HG03354 (cell line): ENCODE measurements at regions not wholly inside any gene's neighbourhood (a gene's known extent, or its start where the extent isn't known, plus 50 kb on each side); places are given as distances from the start of the nearest gene placed in this dataset.
"Not testable (repeated sequence)": the region's sequence is repeated elsewhere in the genome, so short reads cannot be mapped to it uniquely, and the experiment has no call there.

Experiments
- ATAC-seq: cut with Tn5 transposase; IDR thresholded peaks from one replicate; pipeline ENCODE4 v1.9.1; 2021; ENCODE audit warnings: mild to moderate bottlenecking; ENCODE audit not compliant: unreplicated experiment, poor library complexity, severe bottlenecking

DNA sequence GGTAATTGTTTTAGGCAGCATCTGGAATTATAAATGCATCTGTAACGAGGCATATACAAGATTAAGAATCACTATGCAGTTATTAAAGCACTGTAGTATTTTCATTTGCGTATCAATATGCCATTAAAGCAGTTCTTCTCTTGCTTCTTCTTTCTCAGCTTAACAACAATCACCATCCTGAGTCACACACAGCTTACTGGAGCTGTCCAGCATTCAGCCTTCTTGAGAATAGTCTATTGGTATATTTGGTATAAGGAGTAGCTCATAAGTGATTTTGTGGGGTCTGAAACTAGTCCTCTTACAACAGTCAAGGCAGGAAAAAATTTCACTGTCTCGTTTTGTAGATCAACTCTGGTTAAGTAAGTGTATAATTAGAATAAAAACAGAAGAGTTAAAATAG lies 523.0 kb upstream of the FOXG1 start:
- ATAC-seq, result no peak

GRCh38 chr14:28245216-28245615 lies 521.4 kb upstream of the FOXG1 start:
- ATAC-seq, result no peak

- ATAC-seq, result no peak
These were observed 519.1 kb upstream of the FOXG1 start for GRCh38 chr14:28247491-28247890.

DNA sequence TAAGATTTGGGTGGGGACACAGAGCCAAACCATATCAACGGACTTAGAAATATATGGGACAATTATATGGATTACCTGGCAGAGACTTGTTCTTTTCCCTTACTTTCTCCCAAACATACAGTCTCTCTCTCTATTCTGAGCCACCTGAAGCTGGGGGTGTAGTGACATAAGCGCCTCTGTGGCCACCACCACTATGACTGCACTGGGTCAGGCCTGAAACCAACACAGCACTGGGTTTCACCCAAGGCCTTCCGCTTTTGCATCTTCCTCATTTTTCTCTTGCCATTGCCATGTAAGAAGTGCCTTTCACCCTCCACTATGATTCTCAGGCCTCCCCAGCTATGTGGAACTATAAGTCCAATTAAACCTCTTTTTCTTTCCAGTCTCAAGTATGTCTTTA lies 514.5 kb upstream of the FOXG1 start:
- not testable (repeated sequence) for ATAC-seq

GRCh38 chr14:28254768-28255167 lies 511.8 kb upstream of the FOXG1 start:
- ATAC-seq, result no peak

GRCh38 chr14:28264306-28264705 lies 502.3 kb upstream of the FOXG1 start:
- ATAC-seq, result no peak

- ATAC-seq, result no peak
These were observed 494.3 kb upstream of the FOXG1 start for GRCh38 chr14:28272270-28272669.

DNA sequence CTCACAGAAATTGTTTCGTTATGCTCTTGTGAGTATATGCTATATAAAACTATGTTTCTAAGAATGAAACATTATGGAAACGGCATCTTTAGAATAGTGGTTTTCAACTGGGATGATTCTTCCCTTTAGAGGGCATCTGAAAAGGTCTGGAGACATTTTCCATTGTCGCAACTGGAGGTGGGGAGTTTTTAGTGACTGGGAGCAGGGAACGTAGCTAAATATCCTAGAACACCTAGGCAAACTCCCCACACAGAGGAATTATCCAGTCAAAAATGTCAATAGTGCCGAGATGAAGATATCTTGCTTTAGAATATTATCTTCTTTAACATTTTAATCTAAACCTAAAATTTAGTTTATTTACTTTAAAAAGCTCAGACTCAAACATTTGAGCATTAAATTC lies 486.1 kb upstream of the FOXG1 start:
- ATAC-seq, result no peak

GRCh38 chr14:28280997-28281598 lies 485.5 kb upstream of the FOXG1 start:
- ATAC-seq, result no peak

- ATAC-seq, result no peak
These were observed 481.9 kb upstream of the FOXG1 start for GRCh38 chr14:28284546-28285300.

- no peak for ATAC-seq
These were observed 471.6 kb upstream of the FOXG1 start for GRCh38 chr14:28294834-28295440.

DNA sequence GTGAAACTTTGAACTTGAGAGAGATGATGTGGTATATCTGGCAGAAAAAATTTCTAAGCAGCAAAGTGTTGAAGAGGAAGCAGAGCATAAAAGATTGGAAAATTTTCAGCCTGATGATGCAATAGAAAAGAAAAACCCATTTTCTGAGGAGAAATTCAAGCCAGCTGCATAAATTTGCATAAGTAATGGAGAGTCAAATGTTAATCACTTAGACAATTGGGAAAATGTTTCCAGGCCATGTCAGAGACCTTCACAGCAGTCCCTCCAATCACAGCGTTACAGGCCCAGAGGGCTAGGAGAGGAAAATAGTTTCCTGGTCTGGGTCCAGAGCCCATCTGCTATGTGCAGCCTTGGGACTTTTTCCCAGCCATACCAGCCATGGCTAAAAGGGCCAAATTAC lies 469.0 kb upstream of the FOXG1 start:
- ATAC-seq, result no peak

DNA sequence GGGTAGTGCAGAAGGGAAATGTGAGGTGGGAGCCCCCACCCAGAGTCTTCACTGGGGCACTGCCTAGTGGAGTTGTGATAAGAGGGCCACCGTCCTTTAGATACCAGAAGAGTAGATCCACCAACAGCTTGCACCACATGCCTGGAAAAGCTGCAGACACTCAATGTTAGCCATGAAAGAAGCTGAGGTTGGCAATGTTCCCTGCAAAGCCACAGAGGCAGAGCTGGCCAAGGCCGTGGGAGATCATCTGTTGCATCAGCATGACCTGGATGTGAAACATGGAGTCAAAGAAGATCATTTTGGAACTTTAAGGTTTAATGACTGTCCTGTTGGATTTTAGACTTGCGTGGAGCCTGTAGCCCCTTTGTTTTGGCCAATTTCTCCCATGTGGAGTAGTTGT lies 468.4 kb upstream of the FOXG1 start:
- no peak for ATAC-seq

- ATAC-seq, result no peak
These were observed 467.4 kb upstream of the FOXG1 start for GRCh38 chr14:28299227-28299626.

GRCh38 chr14:28300356-28300755 lies 466.2 kb upstream of the FOXG1 start:
- no peak for ATAC-seq

- ATAC-seq, result no peak
These were observed 465.4 kb upstream of the FOXG1 start for GRCh38 chr14:28301179-28301578.

- ATAC-seq, result no peak
These were observed 463.3 kb upstream of the FOXG1 start for GRCh38 chr14:28303248-28303647.

DNA sequence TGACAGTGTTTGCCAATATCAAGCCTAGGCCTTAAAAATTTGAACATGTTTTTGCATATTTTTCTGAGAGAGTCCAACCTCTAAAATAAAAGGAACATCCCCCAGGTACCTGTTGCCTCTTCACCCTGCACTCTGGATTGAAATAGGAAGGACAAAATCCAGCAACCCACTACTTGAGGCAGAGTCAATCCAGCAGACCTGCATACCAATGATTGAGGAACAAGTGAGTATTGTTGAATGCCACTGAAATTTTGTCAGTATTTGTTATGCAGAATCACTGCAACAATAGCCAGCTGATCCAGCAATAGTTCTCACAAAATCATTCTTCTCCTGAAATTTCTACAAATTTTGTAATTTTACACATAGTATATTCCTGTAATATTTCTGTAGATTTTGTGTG lies 460.6 kb upstream of the FOXG1 start:
- no peak for ATAC-seq

- no peak for ATAC-seq
These were observed 459.1 kb upstream of the FOXG1 start for GRCh38 chr14:28307506-28307905.

GRCh38 chr14:28308734-28309133 lies 457.9 kb upstream of the FOXG1 start:
- ATAC-seq, result no peak
